A204.1 (cell line): ENCODE measurements at regions not wholly inside any gene's neighbourhood (a gene's known extent, or its start where the extent isn't known, plus 50 kb on each side); places are given as distances from the start of the nearest gene placed in this dataset.

Experiments
- FAIRE-seq: peaks from 2 replicates; lab custom pipeline; 2012; peaks lifted over from hg19 to GRCh38; lab: Jason Lieb, UNC

DNA sequence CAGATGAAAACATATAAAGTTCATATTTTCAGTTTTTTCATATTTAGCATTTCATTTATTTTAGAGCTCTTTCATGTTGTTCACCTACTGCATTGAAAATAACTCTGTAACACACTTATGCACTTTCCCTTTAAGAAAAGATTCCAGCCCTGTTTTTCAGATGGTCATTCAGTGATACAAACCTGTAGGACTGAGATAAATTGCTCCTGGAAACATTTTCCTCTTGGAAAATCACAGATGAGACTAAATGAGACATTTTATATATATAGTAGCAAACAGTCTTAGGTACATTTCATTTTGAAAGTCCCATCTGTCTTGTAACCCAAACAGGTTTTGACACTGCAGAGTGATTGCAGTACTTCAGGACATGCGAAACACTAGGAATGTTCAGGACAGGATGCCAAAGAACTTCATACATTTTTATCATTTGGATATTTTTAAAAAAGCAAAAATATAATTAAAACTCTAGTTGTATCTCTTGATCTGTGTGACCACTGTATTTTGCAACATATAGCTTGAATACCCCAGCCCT, 412.4 kb downstream of the MTX2 start:
- FAIRE-seq: no peak

DNA sequence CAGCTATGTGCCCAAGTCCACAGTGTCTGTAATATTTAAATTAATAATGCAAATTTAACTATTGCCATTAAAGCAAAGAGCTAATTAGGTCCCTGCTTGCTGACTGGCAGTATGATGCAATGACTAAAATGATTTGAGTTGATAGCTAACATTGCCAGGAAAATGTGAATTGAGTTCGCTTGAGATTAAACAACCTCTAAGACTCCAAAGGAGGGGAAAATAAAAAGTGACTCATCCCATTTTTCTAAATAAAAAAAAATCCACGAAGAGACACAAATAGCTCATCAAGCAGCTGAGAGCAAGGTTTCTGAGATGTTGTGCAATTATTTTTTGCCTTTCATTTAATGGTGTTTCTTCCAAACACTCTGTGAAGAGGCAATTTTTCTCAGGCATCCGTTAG, 413.0 kb downstream of the MTX2 start:
- no peak for FAIRE-seq

DNA sequence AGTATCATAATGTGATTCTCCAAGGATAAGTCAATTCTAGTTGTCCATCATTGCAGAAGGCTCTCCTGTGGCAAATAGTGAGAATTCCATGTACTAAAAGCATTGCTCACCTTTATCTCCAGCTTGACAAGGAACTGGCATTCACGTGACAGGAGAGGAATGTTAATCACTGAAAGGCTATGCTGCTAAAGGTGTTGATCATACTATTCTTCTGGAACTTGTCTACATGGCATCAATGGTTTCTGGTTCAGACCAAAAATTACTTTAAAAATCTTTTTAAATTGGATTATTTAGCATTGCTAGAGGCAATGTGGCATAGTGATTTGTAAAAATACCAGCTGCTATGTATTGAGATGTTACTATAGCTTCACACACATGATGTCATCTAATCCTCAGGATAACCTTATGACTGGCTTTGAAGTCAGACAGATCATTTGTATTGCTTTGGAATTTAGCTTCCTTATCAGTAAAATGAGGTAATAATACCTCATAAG, 414.4 kb downstream of the MTX2 start:
- no peak for FAIRE-seq

DNA sequence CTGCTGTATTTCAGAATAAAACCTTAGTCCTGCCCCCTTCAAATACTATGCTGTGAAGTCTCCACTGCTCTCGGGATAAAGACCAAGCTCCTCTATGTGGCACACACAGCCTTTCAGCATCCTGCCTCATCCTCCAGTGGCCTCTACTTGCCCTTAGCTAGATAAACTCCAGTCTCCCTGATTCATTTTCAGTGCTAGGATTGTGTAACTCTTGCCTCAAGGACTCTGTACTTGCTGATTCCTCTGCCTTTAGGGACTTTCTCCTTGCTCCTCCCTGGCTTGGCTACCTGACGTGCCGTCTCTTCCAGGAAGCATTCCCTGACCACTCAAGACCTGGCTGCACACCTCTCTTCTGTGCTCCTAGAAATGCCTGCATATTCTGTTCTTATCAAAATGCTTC, 416.7 kb downstream of the MTX2 start:
- FAIRE-seq: no peak

DNA sequence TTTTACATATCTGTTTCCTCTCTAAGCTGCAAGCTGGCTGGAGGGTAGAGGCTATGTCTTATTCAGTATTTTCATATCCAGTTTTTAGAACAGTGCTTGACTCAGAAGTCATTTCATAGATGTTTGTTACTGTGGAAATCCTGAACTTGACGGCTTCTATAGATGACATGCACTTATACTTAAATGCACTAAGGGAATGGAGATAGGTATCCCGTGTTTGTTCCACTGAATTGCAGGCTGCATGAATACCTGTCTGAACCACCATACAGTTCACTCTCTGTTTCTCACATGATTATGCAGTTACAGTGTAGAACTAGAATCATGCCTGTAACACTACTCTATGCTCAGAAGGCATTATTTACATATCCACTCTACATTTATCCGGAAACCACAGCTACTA, 417.1 kb downstream of the MTX2 start:
- FAIRE-seq: no peak

DNA sequence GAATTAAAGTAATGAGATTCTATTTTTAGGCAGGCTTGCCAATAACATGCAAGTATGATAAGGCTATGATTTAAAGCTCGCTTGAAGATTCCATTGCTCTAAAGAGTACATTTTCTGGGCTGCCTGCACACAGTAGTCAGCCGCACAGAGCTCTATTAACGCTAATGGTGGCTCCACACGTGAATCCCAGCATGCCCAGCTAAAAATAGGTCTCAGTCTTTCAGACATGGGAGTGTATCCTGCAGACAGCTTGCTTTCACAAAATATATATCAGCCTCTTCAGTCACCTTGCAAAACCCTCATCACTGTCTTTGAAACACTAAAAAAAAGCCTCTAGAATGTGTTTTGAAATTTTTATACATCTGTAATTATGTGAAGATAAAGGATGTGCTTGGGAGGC, 418.1 kb downstream of the MTX2 start:
- FAIRE-seq: no peak

DNA sequence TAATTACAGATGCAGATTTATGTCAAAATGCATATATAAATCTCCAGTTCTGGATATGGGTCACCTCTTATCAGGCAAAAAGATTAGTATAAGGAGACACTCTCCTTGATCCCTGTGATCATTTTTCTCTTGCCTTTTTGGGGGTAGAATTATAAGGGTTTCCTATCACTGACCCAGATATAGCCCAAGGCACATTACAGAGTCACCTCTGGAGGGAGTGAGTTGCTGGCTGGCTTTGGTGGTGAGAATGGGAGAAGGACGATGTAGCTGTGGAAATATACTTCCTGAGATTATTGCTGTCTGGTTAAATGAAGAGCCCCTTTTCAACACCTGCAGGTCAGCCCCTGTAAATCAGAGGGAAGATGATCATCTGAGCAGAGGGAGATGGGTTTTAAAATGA, 418.7 kb downstream of the MTX2 start:
- no peak for FAIRE-seq

DNA sequence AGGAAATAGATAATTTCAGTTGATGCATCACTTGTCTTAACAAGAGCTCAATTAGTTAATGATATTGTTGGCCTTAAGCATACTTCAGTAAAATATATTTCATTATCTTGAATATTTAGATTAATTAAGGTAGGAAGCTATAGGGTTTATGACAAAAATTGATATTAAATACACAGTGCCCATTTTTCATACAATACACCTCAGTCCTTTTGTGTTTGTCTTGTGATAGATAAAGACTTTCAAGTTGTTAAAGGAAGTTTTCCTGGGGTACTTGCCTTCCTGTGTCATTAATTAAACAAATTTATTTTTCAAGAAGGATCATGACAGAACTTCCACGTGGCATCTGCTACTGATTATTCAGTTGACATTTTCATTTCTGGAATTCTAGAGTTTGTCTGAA, 420.5 kb downstream of the MTX2 start:
- FAIRE-seq: no peak

DNA sequence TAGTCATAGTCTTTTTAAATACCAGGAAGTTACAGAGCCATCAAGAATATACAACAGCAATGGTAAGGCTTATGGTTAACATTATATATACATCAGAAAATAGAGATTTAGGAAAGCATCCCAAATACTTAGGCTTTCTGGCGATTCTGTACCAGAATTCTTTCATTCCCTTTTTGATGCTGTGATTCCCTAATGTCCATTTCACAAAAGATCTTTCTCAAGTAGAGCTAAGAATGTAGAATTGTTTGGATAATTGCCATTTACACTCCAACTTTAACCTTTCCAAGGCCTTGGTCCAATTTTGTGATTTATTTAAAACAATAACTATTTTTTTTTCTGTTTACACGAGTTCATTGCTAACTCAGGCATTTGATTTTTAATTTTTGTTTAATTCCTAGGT, 422.2 kb downstream of the MTX2 start:
- no peak for FAIRE-seq

DNA sequence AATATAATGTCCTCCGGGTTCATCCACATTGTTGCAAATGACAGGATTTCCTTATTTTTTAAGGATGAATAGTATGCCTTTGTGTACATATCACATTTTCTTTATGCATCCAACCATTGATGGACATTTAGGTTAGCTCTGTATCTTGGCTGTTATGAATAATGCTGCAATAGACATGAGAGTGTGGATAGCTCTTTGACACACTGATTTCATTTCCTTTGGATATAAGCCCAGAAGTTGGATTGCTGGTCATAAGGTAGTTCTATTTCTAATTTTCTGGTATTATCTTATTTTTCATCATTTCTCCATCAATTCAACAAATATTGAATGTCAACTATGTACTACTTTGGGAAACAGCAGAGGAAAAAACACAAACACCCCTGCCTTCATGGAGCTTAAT, 423.3 kb downstream of the MTX2 start:
- no peak for FAIRE-seq

DNA sequence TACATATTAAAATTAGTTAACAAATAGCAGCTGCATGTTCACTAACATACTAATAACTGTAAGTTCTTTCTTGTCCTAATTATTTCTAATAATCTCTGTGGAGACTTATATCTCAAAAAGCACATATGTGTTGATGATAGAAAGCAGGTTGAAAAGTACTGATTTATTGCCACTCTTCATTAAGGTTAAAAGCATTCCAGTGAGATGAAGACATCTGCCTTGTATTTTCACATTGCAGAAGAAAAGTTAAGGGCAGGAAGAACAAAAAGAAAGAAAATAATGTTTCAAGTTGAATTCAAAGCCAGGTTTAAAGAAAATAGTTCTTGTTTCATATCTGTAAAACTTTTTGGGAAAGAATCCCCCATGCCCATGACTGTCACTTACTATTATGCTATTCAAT, 429.9 kb downstream of the MTX2 start:
- no peak for FAIRE-seq

DNA sequence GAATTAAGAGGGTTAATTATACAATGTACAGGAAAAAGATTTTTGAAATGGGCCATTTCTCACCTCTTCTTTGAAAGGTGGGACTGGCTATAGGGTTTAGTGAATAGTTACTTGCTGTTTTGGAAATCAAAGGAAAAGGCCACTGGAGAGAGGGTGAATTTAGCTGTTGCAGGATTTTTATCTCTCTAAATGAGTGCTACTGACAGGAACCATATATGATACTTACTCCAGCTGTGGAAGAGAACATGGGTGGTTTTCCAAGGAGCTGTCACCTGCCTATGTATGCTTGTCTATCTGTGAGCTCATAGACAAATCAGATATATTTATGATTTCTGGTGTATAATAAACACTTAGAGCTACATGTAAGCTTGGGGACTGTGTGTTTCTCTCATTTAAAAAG, 430.4 kb downstream of the MTX2 start:
- no peak for FAIRE-seq

DNA sequence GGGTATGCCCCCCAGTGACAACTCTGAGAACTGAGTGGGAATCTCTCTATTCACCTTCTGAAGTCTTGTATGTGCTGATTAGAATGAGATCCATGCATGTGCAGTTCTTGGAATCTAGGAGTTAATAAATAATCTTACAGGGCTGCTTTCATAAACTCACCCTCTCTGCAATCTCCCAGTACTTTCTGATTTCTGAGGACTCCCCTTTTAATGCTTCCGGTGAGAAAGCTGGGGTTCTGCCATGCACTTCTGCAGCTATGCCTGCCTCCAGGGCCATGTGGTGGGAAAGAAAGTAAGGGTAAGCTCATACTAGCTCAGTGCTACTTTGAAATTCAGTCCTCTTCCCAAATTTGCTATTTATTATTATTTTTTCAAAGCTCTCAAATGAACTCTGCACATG, 432.9 kb downstream of the MTX2 start:
- no peak for FAIRE-seq

DNA sequence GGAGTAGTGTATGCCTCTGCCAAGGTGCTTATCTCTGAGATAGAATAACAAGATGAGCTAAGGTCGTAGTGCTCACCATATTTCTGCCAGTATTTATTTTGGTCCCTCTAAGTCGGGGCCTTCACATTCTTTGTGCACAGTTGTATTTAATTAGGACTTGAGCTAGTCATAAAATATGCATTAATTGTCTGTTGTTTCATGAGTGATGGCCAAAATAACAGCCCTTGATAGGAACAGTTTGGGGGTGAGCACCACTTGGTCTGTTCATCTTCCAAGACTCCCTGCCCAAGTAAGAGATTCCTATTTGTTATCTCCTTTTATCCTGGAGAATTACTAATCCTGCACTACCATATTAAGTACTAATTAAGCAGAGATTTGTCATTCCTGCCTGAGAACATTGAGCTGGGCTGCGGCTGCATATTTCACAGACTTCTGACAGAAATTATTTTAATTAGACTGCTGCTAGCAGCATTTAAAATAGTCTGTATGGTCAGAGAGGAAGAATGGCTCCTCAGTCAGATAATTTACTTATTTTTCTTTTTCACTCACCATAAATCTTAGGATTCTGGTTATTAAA, 435.1 kb downstream of the MTX2 start:
- FAIRE-seq: no peak

DNA sequence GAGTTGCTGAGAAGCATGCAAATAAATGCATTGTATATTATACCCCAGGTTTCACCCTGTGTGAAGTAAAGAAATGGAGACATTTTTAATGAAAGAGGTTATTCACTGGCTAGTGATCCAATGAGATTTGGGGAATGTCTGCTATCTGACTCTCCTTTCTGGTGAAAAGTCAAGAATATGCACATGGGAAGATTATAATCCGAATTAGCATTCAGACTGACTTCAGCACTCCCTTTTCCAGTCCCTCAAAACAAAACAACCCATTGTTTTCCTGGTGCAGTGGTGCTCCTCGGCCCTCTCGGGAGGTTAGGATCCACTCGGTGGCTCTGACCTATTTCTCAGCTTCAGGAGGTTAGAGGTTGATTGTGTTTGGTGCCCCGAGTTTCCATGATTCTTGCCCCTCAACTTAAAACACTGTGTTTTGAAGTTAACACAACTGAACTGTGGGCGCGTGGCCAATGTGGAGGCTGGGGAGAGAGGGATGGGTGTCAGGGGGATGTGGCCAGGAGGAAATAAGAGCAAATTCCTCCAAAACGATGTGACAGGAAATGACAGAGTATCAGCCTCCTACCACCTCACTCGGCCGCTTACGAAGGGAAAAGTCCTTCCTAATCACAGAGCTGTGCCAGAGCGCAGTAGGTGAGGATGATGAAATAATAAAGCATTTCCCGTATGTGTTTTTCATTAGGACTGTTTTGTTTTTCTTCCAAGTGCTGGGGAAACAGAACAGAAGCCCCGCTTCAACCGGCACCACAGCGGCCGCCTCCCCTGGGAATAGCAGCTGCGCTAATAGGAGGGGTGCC, 440.1 kb downstream of the MTX2 start:
- FAIRE-seq: no peak

DNA sequence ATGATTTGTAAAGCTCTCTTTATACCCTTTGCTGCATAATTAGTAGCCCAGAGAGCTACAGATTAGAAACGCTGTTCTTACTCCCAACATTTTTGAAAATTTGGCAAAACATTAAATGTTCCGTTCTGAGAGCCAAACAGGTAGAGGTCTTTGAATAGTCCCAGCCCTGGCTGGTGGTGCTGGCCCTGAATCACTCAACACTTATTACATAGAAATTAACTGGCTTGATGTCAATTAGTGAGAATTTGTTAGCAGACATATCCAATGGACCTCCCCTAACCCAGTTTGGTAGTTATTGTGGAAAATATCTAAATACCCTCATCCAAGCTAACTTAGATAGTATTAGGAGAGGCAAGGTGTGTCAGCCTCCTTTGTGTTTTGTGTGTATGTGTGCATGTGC, 440.7 kb downstream of the MTX2 start:
- no peak for FAIRE-seq

DNA sequence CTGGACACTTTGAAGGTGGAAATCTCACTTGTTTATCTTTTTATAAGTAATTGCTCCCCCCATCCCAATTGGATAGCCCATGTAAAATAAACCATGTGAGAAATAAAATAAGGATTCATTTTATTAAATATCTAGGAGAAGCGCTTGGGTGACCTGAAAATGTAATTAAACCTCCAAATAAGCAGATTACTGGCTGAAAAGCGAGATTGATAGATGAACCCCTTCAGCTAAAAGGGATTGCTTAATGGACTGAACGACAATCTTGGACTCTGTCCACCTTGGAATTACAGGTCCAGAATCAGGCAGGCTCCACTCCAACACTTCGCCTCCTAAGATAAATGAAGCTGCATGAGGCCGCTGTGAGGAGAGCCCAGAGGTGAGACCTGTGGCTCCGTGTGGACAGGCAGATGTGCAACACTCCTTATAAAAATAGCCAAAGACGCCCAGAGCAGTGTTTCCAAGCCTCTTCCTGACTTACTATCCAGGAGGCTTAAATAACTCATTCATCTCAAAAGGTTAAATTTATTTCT, 441.5 kb downstream of the MTX2 start:
- no peak for FAIRE-seq

DNA sequence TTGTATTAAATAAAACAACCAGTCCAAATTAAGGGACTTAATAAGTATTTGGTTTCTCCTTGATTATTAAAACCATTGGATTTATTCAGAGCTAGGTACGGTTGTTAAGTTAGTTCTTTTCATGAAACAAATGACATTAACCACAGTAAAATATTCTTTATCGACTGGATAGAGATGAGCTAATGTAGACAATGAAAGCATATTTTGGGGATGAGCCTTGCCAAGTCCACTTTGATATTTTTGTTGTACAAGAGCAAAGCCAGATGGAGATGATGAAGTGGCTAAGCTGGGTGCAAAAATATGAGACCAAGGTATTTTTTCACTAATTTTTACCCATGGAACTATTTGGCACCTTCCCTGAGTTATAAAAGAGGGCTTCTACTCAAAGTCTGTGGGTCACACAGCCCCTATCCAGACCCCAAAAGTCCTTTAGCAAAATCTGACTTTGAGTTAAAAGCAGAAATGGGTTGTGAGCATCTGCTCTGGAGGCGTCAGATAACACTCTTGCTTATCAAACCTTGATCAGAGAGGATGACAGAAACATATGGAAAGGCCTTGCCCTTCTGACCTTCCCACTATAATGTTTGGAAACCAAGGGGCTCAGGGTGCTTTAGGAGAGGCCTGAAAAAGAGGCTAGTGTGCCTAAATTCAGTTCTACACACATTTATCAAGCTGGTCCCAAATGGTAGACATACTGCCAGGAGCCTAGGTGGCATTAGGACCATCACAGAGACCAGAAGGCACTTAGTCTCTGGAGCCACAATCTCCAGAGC, 456.8 kb downstream of the MTX2 start:
- FAIRE-seq: no peak

DNA sequence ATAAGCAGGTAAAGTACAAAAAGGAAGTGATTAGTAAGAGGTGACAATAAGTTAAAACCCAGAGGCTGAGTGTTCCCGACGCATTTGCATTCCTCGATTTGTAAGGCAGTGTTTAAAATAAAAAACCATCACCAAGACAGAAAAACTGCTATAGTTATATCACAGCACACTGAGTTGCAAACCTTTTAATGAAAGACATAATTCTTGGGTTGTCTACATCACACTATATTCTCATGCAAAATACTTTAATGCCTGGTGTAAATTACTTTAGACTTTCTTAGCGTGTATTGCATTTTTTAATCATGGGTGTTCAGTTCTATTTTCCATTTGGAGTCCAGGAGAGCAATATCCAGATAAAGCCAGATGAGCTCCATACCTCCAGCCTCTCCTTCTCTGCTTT, 458.5 kb downstream of the MTX2 start:
- no peak for FAIRE-seq

DNA sequence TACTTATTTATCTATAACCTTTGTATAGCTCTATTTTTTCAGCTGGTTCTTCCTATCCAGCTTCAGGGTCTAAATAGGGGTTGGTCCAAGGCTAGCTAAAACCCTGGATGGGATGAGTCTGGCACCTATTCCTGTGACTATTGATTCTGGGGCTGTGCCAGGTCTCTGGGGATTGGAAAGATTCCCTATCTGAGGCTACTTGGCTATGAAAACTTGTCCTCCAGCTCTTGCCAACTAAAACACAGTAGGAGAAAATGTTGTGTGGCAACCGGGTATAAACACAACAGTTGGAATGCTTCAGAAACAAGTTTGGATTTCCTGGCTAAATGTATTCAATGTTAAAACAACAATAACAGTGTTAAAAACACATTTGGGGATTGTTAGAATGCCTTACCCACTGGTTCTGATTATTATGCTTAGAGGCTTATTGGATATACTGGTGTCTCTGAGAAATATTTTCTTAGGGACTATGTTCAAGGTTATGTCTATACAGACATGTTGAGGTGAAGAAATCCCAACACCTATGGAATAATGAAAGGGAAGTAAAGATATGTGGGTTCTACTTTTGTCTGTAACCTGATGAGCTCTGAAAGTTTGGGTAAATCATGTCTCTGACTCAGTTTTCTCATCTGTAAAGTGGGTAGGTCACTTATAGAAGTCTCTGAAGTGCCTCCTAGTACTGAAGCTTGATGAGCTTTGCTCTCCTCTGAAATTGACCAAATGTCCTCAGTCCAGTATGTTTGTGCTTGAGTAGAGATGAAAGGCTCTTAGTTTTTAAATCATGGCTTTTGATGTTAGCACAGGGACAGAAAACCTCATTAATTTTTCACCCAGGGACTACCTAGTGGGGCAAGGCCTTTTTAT, 460.7 kb downstream of the MTX2 start:
- no peak for FAIRE-seq

DNA sequence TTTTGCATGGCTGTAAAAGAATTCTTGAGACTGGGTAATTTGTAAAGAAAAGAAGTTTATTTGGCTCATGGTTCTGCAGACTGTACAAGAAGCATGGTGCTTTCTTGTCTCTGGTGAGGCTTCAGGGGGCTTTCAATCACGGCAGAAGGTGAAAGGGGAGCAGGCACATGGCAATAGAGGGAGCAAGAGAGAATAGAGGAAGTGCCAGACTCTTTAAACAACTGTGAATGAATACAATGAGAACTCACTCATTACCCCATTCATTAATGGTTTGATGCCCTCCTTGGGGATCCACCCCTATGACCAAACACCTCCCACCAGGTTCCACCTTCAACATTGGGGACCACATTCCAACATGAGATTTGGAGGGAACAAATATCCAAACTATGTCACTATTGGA, 463.5 kb downstream of the MTX2 start:
- no peak for FAIRE-seq
